Progenitor cell of endocrine pancreas (in vitro differentiated cells): ENCODE measurements at regions not wholly inside any gene's neighbourhood (a gene's known extent, or its start where the extent isn't known, plus 50 kb on each side); places are given as distances from the start of the nearest gene placed in this dataset.

Source experiments
- DNase-seq: peaks from one replicate; pipeline ENCODE4 v3.0.0; 2021; ENCODE audit warnings: low spot score; ENCODE audit not compliant: unreplicated experiment
- H3K27ac Mint-ChIP-seq: 2 replicates; pipeline ENCODE4 v1.8.0; 2021; ENCODE audit warnings: mild to moderate bottlenecking, moderate library complexity, mixed read lengths
- H3K27me3 Mint-ChIP-seq: 2 replicates; pipeline ENCODE4 v1.8.0; 2021; ENCODE audit warnings: mixed read lengths
- H3K36me3 Mint-ChIP-seq: 2 replicates; pipeline ENCODE4 v1.8.0; 2022; ENCODE audit warnings: mixed read lengths; ENCODE audit not compliant: insufficient read depth
- H3K4me1 Mint-ChIP-seq: 2 replicates; pipeline ENCODE4 v1.8.0; 2021; ENCODE audit warnings: low read depth, mixed read lengths
- H3K4me3 Mint-ChIP-seq: 2 replicates; pipeline ENCODE4 v1.8.0; 2021; ENCODE audit warnings: low read depth, mild to moderate bottlenecking, moderate library complexity, mixed read lengths
- H3K9me3 Mint-ChIP-seq: 2 replicates; pipeline ENCODE4 v1.8.0; 2021; ENCODE audit warnings: low read depth, mixed read lengths
- CTCF ChIP-seq: fragments of 200-600 bp; sonication (generic); IDR thresholded peaks from one replicate; pipeline ENCODE4 v1.5.0; 2021; ENCODE audit warnings: antibody characterized with exemption, mild to moderate bottlenecking; ENCODE audit not compliant: unreplicated experiment

GRCh38 chr4:104879367-104879766, 267.3 kb upstream of the TET2 start:
- Mint-ChIP-seq H3K4me3 (no peak overlapping the region), H3K36me3 (no peaks in the 10 kb centered on the region), H3K4me1 (no peaks in the 10 kb centered on the region), H3K27me3 (no peaks in the 10 kb centered on the region), H3K9me3 (no peaks in the 10 kb centered on the region), H3K27ac (no peak overlapping the region)
- no peak for TF ChIP-seq CTCF
- no peak for DNase-seq

GRCh38 chr4:104879854-104880253, 266.8 kb upstream of the TET2 start:
- H3K9me3 Mint-ChIP-seq: no peaks in the 10 kb centered on the region
- H3K27ac Mint-ChIP-seq: no peak overlapping the region
- DNase-seq: no peak
- no peaks in the 10 kb centered on the region for H3K36me3 Mint-ChIP-seq
- no peaks in the 10 kb centered on the region for H3K27me3 Mint-ChIP-seq
- H3K4me1 Mint-ChIP-seq: no peaks in the 10 kb centered on the region
- TF ChIP-seq CTCF: no peak
- no peak overlapping the region for H3K4me3 Mint-ChIP-seq

GRCh38 chr4:104881136-104881886, 265.4 kb upstream of the TET2 start:
- H3K4me3 Mint-ChIP-seq: no peak overlapping the region
- no peaks in the 10 kb centered on the region for H3K4me1 Mint-ChIP-seq
- H3K36me3 Mint-ChIP-seq: no peaks in the 10 kb centered on the region
- no peak overlapping the region for H3K27ac Mint-ChIP-seq
- H3K27me3 Mint-ChIP-seq: no peaks in the 10 kb centered on the region
- TF ChIP-seq CTCF: no peak
- no peak for DNase-seq
- no peaks in the 10 kb centered on the region for H3K9me3 Mint-ChIP-seq

- TF ChIP-seq CTCF: no peak
- DNase-seq: no peak
- Mint-ChIP-seq H3K27me3 (no peaks in the 10 kb centered on the region), H3K36me3 (no peaks in the 10 kb centered on the region), H3K4me3 (no peak overlapping the region), H3K9me3 (peaks cover 3% of the 10 kb centered on the region), H3K27ac (no peak overlapping the region), H3K4me1 (no peaks in the 10 kb centered on the region)
These were observed 255.9 kb upstream of the TET2 start for GRCh38 chr4:104890598-104891275.

GRCh38 chr4:104896660-104897645, 249.7 kb upstream of the TET2 start:
- H3K9me3 Mint-ChIP-seq: peaks cover 8% of the 10 kb centered on the region
- no peak for TF ChIP-seq CTCF
- H3K27me3 Mint-ChIP-seq: no peaks in the 10 kb centered on the region
- H3K4me3 Mint-ChIP-seq: no peak overlapping the region
- no peaks in the 10 kb centered on the region for H3K36me3 Mint-ChIP-seq
- no peak for DNase-seq
- H3K27ac Mint-ChIP-seq: no peak overlapping the region
- H3K4me1 Mint-ChIP-seq: no peaks in the 10 kb centered on the region
